C4-2B (cell line): ENCODE measurements at regions not wholly inside any gene's neighbourhood (a gene's known extent, or its start where the extent isn't known, plus 50 kb on each side); places are given as distances from the start of the nearest gene placed in this dataset.

Experiments used
- H3K27ac ChIP-seq: fragments of 450-650 bp; 2 replicates; pipeline ENCODE4 v1.5.1; 2017
- CTCF ChIP-seq: fragments of 450-650 bp; conservative IDR thresholded peaks from 2 replicates; pipeline ENCODE4 v1.5.1; 2017; ENCODE audit warnings: mild to moderate bottlenecking
- ZFX ChIP-seq: fragments of 450-650 bp; IDR thresholded peaks from 2 replicates; pipeline ENCODE4 v1.6.1; 2017

GRCh38 chr20:20897145-20897544, 184.7 kb upstream of the RALGAPA2 start:
- no peak overlapping the region for H3K27ac ChIP-seq
- TF ChIP-seq ZFX (no peak), CTCF (no peak)

GRCh38 chr20:20896606-20897005, 184.2 kb upstream of the RALGAPA2 start:
- no peak overlapping the region for H3K27ac ChIP-seq
- TF ChIP-seq ZFX (no peak), CTCF (no peak)

GRCh38 chr20:20895537-20895936, 183.1 kb upstream of the RALGAPA2 start:
- TF ChIP-seq ZFX (no peak), CTCF (no peak)
- H3K27ac ChIP-seq: peak overlapping the region; percentile 71

GRCh38 chr20:20894753-20895152, 182.3 kb upstream of the RALGAPA2 start:
- H3K27ac ChIP-seq: peak overlapping the region; percentile 71
- no peak for TF ChIP-seq CTCF
- TF ChIP-seq ZFX: no peak

- peak overlapping the region; percentile 71 for H3K27ac ChIP-seq
- TF ChIP-seq ZFX (no peak), CTCF (no peak)
Measured at GRCh38 chr20:20894280-20894679, 181.8 kb upstream of the RALGAPA2 start.

- H3K27ac ChIP-seq: no peak overlapping the region
- TF ChIP-seq CTCF: no peak
- TF ChIP-seq ZFX: no peak
Measured at GRCh38 chr20:20892328-20892727, 179.9 kb upstream of the RALGAPA2 start.

GRCh38 chr20:20890751-20891150, 178.3 kb upstream of the RALGAPA2 start:
- TF ChIP-seq CTCF (no peak), ZFX (no peak)
- H3K27ac ChIP-seq: no peak overlapping the region
